Breast epithelium (tissue), 3 donors: ENCODE measurements at regions not wholly inside any gene's neighbourhood (a gene's known extent, or its start where the extent isn't known, plus 50 kb on each side); places are given as distances from the start of the nearest gene placed in this dataset.

ENCODE experiments used
- POLR2A ChIP-seq: fragments of 450-650 bp; IDR thresholded peaks from one replicate; pipeline ENCODE4 v1.6.1; 2016; ENCODE audit warnings: antibody characterized with exemption, mild to moderate bottlenecking, moderate library complexity
- POLR2AphosphoS5 ChIP-seq, 3 donors: sonication (generic); formaldehyde crosslinking; IDR thresholded peaks; one replicate each; pipeline ENCODE4 v1.6.1; 2017; ENCODE audit warnings: antibody characterized with exemption in 3 of 3
- TF ChIP-seq, protein P1 (sequence below), 3 donors: fragments of 450-650 bp; IDR thresholded peaks; one replicate each; pipeline ENCODE4 v1.5.1; 2016 to 2017; ENCODE audit warnings: antibody characterized with exemption in 3 of 3, mild to moderate bottlenecking in 3 of 3, moderate library complexity in 3 of 3

DNA sequence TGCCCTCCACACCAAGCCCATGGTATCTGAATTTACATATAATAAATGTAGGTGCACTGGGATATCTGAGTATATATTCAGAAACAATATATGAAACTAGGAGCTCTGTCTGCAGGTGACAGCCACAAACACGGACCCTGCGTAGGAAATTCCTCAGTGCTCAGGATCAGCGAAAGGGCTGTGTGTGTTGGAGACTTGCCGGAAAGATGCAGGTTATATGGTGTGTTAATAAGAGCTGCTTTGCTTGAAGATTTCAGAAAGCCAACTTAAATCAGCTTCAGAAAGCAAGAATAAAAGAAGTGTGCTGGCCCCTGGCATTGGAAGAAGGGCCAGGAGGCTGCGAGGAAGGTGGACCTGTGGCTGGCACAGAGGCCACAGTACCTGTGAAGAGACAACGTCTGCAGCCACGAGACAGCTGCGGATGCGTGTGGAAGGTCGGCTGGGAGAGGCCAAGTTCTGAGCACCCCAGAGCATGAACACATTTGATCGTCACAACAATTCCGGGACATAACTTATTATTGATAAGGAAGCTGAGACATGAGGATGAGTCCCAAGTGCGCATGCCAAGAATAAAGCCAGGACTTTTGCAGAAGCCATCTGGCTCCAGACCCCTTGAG is 183.2 kb downstream of the DLL1 start:
- no peak for TF ChIP-seq POLR2A
- TF ChIP-seq, protein P1, sequence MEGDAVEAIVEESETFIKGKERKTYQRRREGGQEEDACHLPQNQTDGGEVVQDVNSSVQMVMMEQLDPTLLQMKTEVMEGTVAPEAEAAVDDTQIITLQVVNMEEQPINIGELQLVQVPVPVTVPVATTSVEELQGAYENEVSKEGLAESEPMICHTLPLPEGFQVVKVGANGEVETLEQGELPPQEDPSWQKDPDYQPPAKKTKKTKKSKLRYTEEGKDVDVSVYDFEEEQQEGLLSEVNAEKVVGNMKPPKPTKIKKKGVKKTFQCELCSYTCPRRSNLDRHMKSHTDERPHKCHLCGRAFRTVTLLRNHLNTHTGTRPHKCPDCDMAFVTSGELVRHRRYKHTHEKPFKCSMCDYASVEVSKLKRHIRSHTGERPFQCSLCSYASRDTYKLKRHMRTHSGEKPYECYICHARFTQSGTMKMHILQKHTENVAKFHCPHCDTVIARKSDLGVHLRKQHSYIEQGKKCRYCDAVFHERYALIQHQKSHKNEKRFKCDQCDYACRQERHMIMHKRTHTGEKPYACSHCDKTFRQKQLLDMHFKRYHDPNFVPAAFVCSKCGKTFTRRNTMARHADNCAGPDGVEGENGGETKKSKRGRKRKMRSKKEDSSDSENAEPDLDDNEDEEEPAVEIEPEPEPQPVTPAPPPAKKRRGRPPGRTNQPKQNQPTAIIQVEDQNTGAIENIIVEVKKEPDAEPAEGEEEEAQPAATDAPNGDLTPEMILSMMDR (IDR thresholded peaks at IDR 0.05), result no peak
- TF ChIP-seq POLR2AphosphoS5 (IDR thresholded peaks at IDR 0.05), result no peak
